ENCODE measurements at regions not wholly inside any gene's neighbourhood (a gene's known extent, or its start where the extent isn't known, plus 50 kb on each side); places are given as distances from the start of the nearest gene placed in this dataset.

DNA sequence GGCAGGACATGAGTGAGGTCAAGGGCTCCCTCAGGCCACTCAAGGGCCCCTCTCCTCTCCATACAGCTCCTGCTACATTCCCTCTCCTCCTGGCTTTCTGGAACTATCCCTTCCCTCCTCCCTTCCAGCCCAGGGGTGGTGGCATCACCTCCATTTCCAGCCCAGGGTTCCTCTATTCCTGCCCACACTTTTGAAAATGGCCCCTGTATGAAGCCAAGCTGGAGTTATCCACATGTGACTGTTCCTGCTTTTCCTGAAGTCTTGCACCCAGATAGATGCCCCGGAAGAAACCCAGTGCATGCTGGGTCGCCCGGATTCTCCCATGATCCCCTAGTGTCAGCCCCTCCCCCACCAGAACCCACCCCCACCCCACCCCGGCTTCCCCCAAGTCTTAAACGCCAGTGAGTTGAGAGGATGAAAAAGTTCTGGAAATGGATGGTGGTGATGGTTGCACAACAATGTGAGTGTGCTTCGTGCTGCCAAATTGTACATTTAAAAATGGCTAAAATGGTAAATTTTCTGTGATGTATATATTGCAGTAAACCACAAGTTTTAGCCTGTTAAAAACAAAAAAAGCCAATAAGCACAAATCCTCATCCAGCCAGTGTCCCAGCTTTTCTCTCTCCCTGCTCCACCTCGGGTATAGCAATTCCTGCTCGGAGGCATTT, 136.9 kb downstream of the SCARB1 start:
- no peak for DNase-seq

DNA sequence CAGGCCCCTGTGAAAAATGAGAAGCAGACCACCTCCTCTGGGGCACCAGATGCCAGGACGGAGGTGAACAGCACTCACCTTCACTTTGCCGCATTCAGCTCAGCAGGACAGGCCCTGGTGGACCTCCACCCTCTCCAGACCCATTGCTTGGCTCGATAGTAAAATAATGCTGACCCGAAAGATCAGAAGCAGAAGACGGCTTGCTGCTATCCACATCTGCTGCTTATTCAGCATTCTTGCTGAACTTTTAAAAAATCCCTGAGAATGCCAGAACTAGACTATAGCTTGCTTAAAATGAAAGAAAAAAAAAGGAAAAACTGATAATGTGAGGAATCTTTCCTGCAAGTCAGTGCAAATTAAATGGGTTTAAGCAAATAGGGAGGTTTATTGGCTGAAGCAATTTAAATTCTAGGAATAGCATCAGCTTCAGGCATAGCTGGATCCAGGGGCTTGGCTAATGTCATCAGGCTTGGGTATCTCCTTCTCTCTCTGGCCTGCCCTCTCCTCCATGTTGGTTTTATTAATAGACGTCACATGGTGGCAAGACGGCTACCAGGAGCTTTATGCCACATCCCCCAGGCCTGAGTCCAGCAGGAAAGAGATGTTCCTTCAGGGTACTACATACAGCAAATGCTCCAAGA, 137.9 kb downstream of the SCARB1 start:
- DNase-seq: no peak

DNA sequence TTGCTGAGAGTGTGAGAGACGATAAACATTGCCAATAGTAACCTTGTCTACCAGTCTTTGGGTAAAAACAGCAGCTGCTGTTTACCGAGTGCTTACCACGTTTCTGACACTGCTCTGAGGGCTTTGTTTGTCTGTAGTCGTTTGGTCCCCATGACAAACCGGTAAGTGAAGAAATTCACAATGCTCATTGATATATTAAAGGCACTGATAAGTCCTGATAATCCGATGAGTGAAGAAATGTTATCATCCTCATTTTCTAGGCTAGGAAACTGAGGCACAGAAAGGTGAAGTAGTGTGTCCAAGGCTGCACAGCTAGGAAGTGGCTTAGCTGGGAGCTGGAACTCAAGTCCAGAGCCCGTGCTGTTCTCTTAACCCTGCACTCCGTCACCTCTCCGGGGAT, 138.6 kb downstream of the SCARB1 start:
- DNase-seq: no peak

DNA sequence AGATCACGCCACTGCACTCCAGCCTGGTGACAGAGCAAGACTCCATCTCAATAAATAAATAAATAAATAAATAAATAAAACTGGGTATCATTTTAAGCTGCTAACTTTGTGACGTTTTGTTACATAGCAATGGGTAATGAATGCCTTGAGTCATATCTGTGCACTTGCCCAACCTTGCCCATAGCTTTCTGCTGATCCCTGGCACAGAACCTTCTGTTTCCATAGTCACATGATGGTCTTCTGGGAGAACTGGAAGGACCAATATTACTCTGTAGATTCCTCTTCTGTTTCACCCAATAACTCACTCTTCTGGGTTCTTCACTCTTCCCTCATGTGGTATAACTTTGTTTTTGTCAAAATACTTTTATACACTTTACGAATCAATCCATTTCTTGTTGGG, 140.8 kb downstream of the SCARB1 start:
- no peak for DNase-seq

DNA sequence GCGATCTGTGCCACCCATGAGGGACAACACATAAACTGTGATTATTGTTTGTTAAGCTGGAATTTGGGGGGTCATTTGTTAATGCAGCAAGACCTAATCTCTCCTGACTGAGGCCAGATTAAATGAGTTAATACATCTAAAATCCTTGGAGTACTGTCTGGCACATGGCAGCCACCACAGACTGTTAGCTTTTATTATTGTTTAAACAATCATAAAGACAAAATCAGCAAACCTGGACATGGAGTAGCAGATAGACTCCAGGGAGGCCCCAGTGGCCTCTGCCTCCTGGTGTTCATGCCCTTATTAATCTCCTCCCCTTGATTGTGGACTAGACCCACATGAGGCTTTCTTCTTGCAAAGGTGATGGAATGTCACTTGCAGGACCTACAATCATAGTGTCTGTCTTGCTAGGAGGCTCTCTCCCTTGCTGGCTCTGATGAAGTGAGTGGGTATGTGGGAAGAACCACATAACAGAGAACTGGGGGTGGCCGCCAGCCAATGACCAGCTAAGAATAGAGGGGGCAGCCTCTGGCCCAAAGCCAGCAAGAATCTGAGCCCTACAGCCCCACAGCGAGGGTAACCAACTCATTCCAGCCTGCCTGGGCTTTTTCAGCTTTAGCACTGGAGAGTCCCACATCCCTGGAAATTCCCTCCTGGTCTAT, 142.0 kb downstream of the SCARB1 start:
- no peak for DNase-seq

DNA sequence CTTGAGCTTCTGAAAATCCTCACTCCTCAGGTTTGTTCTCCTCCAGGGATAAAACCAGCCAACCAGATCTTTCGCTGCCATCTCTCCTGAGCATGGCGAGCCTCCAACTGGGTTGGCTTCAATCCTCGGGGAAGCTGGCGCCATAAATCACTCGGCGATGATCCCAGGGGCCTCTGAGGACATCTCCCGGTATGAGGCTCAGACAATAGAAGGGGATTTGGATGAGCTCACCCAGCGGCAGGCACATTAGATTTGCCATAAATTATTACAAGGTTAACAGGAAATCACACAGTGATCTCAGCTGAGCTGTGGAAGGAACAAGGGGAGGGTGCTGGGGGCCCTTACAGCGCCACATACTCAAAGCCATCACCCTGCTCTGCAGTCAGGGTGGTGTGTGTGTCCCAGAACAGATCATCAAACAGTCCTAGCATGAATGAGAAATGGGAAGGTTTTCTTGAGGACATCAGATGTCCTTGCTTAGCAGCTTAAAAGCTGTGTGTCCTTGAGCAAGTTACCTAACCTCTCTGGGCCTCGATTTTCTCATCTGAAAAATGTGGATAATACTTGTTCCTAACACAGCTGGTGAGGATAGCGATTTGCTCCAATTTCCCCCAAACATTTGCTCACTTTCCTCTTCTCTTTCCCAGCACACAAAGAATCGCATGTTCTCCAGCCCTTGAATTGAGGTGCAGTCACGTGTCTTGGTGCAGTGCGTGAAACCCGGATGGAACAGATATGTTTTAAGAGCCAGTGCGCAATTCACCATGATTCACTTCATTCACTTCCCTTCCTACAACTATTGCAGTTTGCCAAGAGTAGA, 142.8 kb downstream of the SCARB1 start:
- peak; percentile 60 for DNase-seq

DNA sequence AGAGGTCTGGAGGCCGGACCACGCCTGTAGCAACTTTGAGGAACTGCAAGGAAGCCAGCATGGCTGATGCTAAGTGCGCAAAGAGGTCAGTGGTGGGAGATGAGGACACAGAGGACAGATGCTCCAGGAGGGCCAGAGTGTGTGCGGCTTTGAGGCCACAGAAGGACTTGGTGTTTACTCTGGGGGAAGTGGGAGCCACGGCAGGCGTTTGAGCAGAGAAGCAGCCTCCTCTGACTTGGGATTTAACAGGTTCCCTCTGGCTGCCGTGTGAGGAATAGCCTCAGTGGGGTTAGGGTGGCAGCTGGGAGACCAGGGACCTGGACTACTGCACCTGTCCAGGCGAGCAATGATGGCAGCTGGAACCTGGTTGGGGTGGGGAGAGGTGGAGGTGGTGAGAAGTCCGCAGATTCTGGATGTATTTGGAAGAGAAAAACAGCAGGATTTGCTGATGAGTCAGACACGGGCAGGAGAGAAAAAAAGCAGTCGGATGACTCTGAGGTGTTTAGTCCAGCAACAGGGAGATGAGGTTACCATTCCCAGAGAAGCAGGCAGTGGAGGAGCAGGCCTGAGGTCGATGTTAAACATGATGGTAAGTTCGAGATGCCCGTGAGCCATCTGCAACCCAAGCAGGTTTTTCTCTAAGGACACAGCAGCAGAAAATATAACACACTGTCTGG, 143.5 kb downstream of the SCARB1 start:
- peak; percentile 47 for DNase-seq

DNA sequence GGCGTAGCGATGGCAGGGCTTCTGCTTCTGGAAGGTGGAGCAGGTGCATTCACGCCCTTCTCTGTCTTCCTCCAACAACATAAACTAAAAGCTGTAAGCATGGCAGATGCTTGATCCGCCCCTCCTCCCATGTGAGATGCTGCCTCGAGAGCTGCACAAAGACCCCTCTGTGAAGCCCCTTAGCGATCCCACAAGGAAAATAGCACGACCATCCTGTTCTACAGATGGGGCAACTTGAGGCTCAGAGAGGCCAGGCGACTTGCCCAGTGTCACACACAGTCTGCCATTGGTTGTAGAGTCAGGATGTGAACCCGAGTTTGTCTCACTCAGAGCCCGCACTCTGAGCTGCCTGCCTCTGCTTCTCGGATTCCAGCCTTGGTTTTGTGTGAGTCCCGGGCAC, 144.4 kb downstream of the SCARB1 start:
- peak; percentile 47 for DNase-seq

DNA sequence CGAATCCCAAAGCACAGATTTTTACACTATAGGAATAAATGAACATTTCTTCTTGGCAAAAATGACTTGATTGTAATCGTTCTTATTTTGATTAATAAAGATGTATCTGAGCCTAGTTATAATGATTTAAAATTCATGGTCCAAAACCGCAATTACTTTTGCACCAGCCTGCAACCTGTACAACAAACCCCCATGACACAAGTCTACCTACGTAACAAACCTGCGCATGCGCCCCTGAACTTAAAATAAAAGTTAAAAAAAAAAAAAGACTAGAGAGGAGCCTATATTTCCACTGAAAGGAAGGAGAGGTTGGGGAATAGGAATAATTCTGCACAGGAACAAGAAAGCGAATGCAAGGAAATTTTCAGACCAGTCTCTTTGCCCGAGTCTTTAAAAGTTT, 145.2 kb downstream of the SCARB1 start:
- DNase-seq: no peak

DNA sequence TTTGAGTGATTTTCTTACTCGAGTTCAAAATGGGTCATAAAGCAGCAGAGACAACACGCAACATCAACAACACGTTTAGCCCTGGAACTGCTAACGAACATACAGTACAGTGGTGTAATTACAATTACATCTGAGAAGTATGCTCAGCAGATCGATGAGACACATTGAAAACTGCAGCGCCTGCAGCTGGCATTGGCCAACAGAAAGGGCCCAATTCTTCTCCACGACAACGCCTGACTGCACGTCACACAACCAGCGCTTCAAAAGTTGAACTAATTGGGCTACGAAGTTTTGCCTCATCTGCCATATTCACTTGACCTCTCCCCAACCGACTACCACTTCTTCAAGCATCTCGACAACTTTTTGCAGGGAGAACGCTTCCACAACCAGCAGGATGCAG, 145.6 kb downstream of the SCARB1 start:
- no peak for DNase-seq

DNA sequence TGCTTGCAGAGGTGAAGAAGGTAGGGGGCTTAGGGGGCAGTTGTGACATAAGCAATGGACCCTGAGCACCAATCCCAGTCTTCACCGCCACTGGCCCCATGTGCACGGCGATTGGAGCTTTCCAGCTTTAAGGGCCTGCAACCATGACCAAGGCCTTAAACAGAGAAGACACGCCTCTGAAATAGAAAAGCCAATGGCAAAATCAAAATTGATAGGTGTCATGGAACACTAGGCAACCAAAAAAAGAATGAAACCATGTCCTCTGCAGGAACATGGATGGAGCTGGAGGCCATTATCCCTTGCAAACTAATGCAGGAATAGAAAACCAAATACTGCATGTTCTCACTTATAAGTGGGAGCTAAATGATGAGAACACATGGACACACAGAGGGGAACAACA, 146.3 kb downstream of the SCARB1 start:
- DNase-seq: no peak

DNA sequence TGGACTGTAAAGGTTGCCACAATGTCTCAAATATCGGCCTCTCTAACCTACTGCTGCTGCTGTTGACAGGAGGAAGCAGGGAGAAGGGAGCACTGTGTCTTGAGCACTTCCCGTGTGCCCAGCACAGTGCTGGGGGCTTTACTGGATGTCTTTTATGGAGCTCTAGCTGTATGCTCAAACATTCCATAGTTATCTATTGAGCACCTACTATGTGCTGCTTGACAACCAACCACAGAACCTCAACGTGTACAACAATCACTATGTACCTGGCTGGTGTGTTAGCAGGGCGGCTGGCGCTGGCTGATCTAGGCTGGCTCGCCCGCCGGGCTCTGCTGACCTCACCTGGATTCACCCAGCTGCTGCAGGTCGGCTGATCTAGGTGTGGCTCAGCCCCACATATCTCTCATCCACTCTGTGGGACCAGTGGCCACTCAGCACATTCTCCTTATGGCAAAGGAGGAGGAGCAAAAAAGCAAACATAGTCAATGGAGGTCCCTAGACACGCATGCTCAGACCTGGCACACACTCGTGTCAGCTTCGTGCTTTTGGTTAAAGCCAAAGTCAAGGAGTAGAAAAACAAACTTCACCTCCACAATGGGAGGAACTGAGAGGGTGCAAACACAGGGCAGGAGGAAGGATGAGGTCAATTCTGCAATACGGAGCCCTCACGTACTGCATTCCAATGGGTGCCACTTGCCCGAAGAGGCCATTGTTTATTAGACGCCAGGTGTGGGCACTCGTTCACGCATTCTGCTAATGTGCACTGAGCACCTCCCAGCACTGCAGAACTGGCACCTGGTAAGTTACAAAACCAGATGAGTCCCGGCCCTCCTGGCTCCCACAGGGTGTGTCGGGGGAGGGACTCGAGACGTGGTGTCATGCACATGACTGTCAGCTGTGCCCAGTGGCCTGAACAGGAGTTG, 147.2 kb downstream of the SCARB1 start:
- DNase-seq: no peak

DNA sequence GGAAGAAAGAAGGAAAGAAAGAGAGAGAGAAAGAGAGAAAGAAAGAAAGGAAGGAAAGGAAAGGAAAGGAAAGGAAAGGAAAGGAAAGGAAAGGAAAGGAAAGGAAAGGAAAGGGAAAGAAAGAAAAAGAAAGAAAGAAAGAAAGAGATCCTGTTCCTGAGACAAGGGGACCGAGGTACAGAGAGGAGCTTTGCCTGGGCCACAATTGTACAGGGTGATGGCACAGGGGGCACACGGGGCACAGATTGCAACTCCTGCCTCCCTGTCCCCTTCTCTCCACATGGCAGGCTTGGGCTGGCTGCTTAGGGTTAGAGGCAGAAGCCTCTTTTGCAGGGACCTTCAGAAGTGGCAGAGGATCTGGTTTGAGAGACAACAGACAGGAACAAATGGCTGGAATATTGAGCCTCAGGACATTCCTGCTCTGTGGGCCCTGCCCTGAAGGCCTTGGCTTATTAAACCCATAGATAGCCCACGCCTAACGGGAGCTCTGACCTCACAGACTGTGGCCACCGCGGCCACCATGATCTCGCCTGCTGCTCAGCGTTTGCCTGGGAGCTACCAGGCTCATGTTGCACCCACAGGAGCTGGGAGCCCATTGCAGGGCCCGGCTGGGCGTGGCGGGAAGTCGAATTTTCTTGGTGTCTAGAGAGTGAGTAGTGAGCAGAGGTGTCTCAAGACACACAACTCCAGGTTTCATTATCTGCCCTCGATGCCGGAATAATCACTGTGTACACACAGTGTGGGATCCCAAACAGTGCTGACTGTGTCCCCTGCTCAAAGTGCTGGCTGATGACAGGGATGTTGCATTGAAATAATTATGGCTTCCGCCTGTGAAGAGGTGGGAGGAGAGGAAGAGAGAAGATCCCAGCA, 147.9 kb upstream of the NCOR2 start:
- DNase-seq: peak; percentile 56

DNA sequence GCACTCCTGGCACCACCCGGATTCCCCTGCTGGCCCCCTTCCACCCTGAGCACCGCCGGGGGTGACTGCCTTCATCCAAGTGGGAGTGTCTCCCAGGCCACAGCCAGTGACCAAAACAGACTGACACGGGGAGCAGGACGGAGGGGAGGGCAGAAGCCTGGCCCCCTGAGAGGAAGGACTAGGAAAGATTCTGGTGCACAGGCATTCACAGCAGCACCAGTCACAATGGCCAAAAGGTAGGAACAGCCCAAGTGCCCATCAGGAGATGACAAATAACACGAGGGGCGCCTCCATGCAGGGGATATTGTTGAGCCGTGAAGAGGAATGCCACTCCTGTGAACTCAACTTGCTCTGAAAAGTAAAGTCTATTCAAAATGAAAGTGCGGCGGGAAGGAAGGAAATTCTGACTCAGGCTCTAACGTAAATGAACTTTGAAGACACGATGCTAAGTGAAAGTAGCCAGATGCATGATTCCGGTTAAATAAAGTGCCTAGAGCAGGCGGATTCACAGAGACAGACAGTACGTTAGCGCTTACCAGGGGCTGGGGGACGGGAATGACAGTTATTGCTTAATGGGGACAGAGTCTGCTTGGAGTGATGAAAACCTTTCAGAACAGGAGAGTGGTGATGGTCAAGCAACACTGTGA, 146.1 kb upstream of the NCOR2 start:
- DNase-seq: peak; percentile 49

DNA sequence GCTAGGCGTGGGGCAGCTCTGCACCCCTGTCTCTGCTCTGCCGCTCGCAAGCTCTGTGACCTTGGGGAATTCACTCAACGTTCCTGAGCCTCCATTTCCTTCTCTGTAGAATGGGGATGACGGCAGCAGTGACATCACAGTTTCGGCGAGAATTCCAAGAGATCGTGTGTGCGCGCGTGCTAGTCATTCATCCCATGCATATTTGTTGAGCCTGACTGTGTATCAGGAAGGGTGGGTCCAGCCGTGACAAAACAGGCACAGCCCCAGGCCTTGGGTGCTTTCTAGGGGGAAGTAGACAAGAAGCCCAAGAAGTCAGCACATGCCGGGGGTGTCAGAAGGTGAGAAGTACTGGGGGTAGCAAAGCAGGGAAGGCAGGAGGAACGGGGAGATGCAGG, 145.6 kb upstream of the NCOR2 start:
- no peak for DNase-seq

DNA sequence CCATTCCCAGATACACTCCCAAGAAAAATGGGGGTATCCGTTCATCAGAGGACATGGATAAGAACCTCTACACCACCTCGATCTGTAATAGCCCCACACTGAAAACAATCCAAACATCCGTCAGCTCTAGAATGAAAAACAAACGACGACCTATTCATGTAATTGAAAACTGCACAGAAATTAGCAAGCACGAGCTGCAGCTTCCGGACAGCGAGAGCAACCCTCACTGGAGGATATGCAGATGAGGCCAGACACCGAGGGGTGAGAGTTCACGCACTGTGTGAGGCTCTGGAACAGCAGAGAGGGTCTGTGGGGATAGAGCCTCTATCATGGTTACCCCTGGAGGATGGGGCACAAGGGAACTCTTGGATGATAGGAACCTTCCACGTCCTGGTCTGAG, 143.9 kb upstream of the NCOR2 start:
- DNase-seq: peak; percentile 62

DNA sequence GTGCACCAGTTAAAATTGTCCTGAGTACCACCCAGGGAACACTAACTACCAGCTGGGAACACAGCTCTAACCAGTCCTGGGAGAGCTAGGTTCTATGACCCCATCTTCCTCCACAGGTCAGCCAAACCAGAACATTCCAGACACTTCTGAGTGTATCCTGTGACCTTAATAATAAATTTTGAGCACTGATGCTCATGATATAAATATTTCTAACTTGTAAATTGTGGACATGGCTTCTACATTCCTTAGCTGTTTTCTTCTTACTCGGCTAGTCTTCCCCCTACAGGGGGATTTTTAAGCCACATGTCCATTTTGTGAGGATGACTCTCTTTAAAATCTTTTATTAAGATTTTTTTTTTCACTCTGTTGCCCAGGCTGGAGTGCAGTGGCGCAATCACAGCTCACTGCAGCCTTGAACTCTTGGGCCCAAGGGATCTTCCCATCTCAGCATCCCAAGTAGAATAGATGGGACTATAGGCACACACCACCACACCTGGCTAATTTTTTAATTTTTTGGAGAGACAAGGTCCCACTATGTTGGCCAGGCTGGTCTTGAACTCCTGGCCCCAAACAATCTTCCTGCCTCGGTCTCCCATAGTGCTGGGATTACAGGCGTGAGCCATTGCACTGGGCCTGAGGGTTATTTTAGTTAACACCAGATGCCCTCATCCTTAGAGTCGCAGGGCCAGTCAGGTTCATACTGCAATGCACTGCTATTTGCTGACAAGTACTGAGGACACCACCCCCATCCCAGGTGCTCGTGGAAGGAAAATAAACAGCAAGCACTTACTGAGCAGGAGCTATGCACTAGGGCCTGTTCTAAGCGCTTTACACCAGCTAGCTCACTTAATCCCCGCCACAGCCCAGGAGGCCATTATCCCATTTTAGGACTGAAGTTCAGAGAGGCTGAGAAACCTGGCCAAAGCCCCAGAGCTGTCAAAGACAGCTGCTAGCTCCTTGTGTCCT, 142.6 kb upstream of the NCOR2 start:
- DNase-seq: no peak

DNA sequence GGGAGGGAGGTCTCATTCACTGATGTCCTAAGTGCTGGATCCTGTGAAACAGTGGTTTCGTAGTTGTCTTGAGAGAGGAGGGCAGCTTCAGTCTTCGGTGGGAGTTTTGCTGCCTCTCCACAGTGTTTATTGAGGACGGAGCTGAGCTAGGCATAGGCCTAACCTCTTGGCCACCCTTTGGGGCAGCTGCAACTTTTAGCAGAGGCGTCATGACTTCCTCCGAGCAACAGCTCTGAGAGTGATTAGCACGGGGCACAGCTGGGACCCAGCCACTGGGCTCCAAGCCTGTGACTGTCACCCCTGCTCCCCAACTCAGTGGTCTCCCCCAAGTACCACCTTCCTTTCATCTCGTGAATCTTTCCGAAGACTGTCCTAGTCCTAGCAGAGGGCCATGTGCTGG, 139.9 kb upstream of the NCOR2 start:
- no peak for DNase-seq

DNA sequence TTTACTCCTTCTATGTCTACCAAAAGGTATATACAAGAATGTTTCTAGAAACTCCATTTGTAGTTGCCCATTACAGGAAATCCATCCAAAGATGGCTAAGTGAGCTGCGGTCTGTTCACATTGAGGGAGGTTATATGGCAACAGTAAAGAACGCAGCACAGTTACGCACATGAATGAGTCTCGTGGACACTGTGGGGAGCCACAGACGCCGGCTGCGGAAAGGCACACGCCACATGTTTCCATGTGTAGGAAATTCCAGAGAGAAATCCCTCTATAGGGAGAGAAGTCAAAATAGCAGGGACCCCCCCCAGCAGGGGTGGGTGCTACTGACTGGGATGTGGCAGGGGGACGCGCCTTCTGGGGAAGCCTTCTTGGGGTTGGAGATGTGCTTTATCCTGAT, 139.0 kb upstream of the NCOR2 start:
- DNase-seq: no peak

Data from retina (tissue), 1 donor.